Chondrocyte (in vitro differentiated cells): ENCODE measurements at regions not wholly inside any gene's neighbourhood (a gene's known extent, or its start where the extent isn't known, plus 50 kb on each side); places are given as distances from the start of the nearest gene placed in this dataset.

Source experiments
- DNase-seq: peaks from one replicate; pipeline ENCODE4 v3.0.0; 2021; ENCODE audit warnings: mixed read lengths, low spot score
- H3K27ac Mint-ChIP-seq: one replicate; pipeline ENCODE4 v1.8.0; 2021; ENCODE audit warnings: mild to moderate bottlenecking, moderate library complexity, mixed read lengths; ENCODE audit not compliant: unreplicated experiment
- H3K27me3 Mint-ChIP-seq: 2 replicates; pipeline ENCODE4 v1.8.0; 2021; ENCODE audit warnings: low read depth, mixed read lengths
- H3K36me3 Mint-ChIP-seq: 2 replicates; pipeline ENCODE4 v1.8.0; 2021; ENCODE audit warnings: low read depth, mixed read lengths
- H3K4me1 Mint-ChIP-seq: 2 replicates; pipeline ENCODE4 v1.8.0; 2021; ENCODE audit warnings: low read depth, mild to moderate bottlenecking, mixed read lengths
- H3K4me3 Mint-ChIP-seq: one replicate; pipeline ENCODE4 v1.8.0; 2021; ENCODE audit warnings: mild to moderate bottlenecking, moderate library complexity, mixed read lengths; ENCODE audit not compliant: unreplicated experiment
- H3K9me3 Mint-ChIP-seq: 2 replicates; pipeline ENCODE4 v1.8.0; 2021; ENCODE audit warnings: low read depth, mixed read lengths
- CTCF ChIP-seq: fragments of 200-600 bp; sonication (generic); IDR thresholded peaks from 2 replicates; pipeline ENCODE4 v1.5.0; 2021; ENCODE audit warnings: antibody characterized with exemption, mild to moderate bottlenecking, moderate library complexity

DNA sequence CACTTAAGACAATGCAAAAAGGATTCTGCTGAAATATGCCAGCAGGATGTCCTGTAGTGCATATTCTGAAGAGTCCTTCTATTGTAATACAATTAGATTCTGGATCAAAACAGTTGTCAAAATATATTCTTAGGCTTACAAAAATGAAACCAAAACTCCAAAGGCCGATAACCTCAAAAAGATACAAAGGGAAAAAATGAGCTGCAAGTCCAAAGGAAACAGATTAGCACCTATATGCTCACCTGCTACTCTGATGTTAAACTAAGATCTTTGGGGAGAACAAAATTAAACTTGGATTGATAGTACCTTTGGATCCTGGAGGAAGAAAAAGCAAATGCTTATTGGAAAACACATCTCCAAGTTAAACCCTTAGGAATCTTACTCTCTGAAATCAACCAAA is 397.1 kb downstream of the SPATA31D1 start:
- TF ChIP-seq CTCF = no peak
- no peak for DNase-seq
- Mint-ChIP-seq H3K36me3 (peaks cover 8% of the 10 kb centered on the region), H3K27me3 (no peaks in the 10 kb centered on the region), H3K4me1 (no peaks in the 10 kb centered on the region), H3K27ac (no peak overlapping the region), H3K9me3 (peaks cover 26% of the 10 kb centered on the region), H3K4me3 (no peak overlapping the region)

- H3K27ac Mint-ChIP-seq = no peak overlapping the region
- DNase-seq = no peak
- H3K36me3 Mint-ChIP-seq = no peaks in the 10 kb centered on the region
- no peak for TF ChIP-seq CTCF
- no peaks in the 10 kb centered on the region for H3K9me3 Mint-ChIP-seq
- no peak overlapping the region for H3K4me3 Mint-ChIP-seq
- H3K27me3 Mint-ChIP-seq = no peaks in the 10 kb centered on the region
- no peaks in the 10 kb centered on the region for H3K4me1 Mint-ChIP-seq
These were observed 409.0 kb downstream of the SPATA31D1 start for GRCh38 chr9:82397534-82397933.

DNA sequence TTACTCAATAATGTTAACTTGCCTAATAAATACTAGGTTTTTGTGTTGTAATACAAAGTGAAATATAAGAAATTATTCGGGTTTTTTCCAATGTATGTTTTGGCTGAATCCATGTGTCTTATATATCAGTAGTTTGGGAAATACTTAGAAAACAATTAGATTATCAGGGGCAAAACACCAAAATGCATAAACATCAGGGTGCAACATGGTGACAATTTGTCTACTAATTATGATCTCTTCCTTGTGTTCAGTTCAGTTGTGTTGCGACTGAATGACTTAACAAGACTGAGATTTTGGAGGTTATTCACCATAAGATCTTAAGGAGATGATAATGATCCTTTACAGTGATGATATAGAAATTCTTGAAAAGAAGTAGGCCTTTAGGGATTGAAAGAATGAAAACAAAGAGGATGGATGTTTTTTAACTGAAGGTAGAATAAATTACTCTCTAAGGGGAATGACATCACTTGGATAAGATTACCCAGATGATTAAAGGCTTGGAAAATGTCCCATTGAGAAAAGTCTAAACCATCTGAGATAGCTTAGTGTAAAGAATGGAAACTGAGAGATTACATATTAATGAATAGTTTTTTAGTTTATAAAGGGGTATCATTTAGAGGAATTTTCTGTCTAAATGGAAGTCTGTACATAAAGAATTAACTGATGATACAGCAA is 415.8 kb downstream of the SPATA31D1 start:
- no peak for TF ChIP-seq CTCF
- Mint-ChIP-seq H3K4me1 (no peaks in the 10 kb centered on the region), H3K27me3 (no peaks in the 10 kb centered on the region), H3K4me3 (no peak overlapping the region), H3K27ac (no peak overlapping the region), H3K9me3 (no peaks in the 10 kb centered on the region), H3K36me3 (no peaks in the 10 kb centered on the region)
- no peak for DNase-seq

DNA sequence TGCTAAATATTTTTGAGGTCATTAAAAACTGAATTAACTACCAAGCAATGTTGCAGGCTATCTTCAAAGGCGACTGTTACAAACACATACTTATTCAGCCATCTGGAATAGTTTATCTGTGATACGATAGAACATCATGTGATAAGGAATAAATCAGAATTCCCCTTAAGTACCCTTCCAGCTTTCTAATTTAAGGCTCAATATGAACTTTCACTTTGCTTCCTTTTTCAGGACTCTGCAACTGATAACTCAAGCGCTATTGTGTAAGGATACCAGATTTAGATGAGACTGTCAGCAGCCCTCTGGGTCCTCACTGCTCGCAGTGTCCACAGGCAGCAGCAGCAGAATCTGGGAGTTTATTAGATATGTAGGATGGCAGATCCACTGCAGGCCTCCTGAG is 416.3 kb downstream of the SPATA31D1 start:
- Mint-ChIP-seq H3K36me3 (peaks cover 1% of the 10 kb centered on the region), H3K27ac (no peak overlapping the region)

GRCh38 chr9:82406456-82407085 is 418.0 kb downstream of the SPATA31D1 start:
- H3K36me3 Mint-ChIP-seq = peaks cover 1% of the 10 kb centered on the region
- H3K27ac Mint-ChIP-seq = no peak overlapping the region
- no peak overlapping the region for H3K4me3 Mint-ChIP-seq
- H3K9me3 Mint-ChIP-seq = no peaks in the 10 kb centered on the region
- DNase-seq = no peak
- H3K4me1 Mint-ChIP-seq = peaks cover 4% of the 10 kb centered on the region
- TF ChIP-seq CTCF = no peak
- no peaks in the 10 kb centered on the region for H3K27me3 Mint-ChIP-seq

More for the DNA sequence above, 416.3 kb downstream of the SPATA31D1 start:
- no peaks in the 10 kb centered on the region for H3K9me3 Mint-ChIP-seq
- TF ChIP-seq CTCF = no peak
- no peaks in the 10 kb centered on the region for H3K27me3 Mint-ChIP-seq
- no peak for DNase-seq
- H3K4me3 Mint-ChIP-seq = no peak overlapping the region
- H3K4me1 Mint-ChIP-seq = no peaks in the 10 kb centered on the region
